ENCODE measurements at regions not wholly inside any gene's neighbourhood (a gene's known extent, or its start where the extent isn't known, plus 50 kb on each side); places are given as distances from the start of the nearest gene placed in this dataset.
"Not testable (repeated sequence)": the region's sequence is repeated elsewhere in the genome, so short reads cannot be mapped to it uniquely, and the experiment has no call there.

- no peak for DNase-seq
Observed at GRCh38 chr16:85435286-85435685, 177.8 kb upstream of the GSE1 start.

GRCh38 chr16:85435700-85436099 is 177.4 kb upstream of the GSE1 start:
- no peak for DNase-seq

GRCh38 chr16:85436207-85436606 is 176.9 kb upstream of the GSE1 start:
- no peak for DNase-seq

- no peak for DNase-seq
Observed at GRCh38 chr16:85436636-85437165, 176.4 kb upstream of the GSE1 start.

GRCh38 chr16:85437166-85438052 is 175.7 kb upstream of the GSE1 start:
- peak; percentile 56 for DNase-seq

- no peak for DNase-seq
Observed at GRCh38 chr16:85438981-85439685, 174.0 kb upstream of the GSE1 start.

- DNase-seq: no peak
Observed at GRCh38 chr16:85440744-85441143, 172.4 kb upstream of the GSE1 start.

GRCh38 chr16:85441189-85441889 is 171.8 kb upstream of the GSE1 start:
- DNase-seq: no peak

- no peak for DNase-seq
Observed at GRCh38 chr16:85441890-85442670, 171.0 kb upstream of the GSE1 start.

GRCh38 chr16:85443116-85443515 is 170.0 kb upstream of the GSE1 start:
- DNase-seq: no peak

- no peak for DNase-seq
Observed at GRCh38 chr16:85443531-85443930, 169.6 kb upstream of the GSE1 start.

GRCh38 chr16:85445064-85445778 is 167.9 kb upstream of the GSE1 start:
- DNase-seq: peak; percentile 95

- peak; percentile 80 for DNase-seq
Observed at GRCh38 chr16:85445779-85446222, 167.3 kb upstream of the GSE1 start.

- DNase-seq: no peak
Observed at GRCh38 chr16:85446951-85447692, 166.0 kb upstream of the GSE1 start.

- DNase-seq: no peak
Observed at GRCh38 chr16:85447693-85448313, 165.3 kb upstream of the GSE1 start.

- DNase-seq: peak; percentile 96
Observed at GRCh38 chr16:85448557-85449190, 164.4 kb upstream of the GSE1 start.

- DNase-seq: peak; percentile 84
Observed at GRCh38 chr16:85449191-85449884, 163.8 kb upstream of the GSE1 start.

- no peak for DNase-seq
Observed at GRCh38 chr16:85449885-85450245, 163.3 kb upstream of the GSE1 start.

GRCh38 chr16:85451142-85451541 is 162.0 kb upstream of the GSE1 start:
- DNase-seq: not testable (repeated sequence)

Data from NCI-H1092 (cell line).